Naive thymus-derived CD4-positive, alpha-beta T cell (primary cell): ENCODE measurements at regions not wholly inside any gene's neighbourhood (a gene's known extent, or its start where the extent isn't known, plus 50 kb on each side); places are given as distances from the start of the nearest gene placed in this dataset.
"Not testable (repeated sequence)": the region's sequence is repeated elsewhere in the genome, so short reads cannot be mapped to it uniquely, and the experiment has no call there.

ENCODE experiments used
- ATAC-seq: fragments of 150-1000 bp; cut with Tn5 transposase; 2 replicates; pipeline ENCODE4 v1.10.0; 2021; ENCODE audit warnings: mild to moderate bottlenecking, moderate library complexity
- CTCF ChIA-PET: fragments of 350-600 bp; sonication (Branson Sonifier 250); formaldehyde crosslinking; loops from one replicate; lab custom pipeline; 2021; ENCODE audit warnings: antibody characterized with exemption; lab: Charles Lee
- POLR2A ChIA-PET: fragments of 350-600 bp; sonication (Branson Sonifier 250); formaldehyde crosslinking; loops from one replicate; lab custom pipeline; 2021; ENCODE audit warnings: antibody characterized with exemption, inconsistent platforms; lab: Charles Lee
- DNase-seq, 9 donors: peaks; one replicate each; pipeline versions ENCODE4 v3.0.0 to v3.0.0-alpha.2; 2020 to 2022; ENCODE audit warnings: mixed read lengths in 1 of 9
- H3K27ac ChIP-seq: one replicate; pipeline ENCODE4 v1.7.0; 2013; ENCODE audit warnings: mild to moderate bottlenecking, low read depth, low read length, moderate library complexity
- H3K27me3 ChIP-seq, 2 donors: one replicate each; pipeline ENCODE4 v1.7.0; 2013; ENCODE audit warnings: low read length in 2 of 2, mild to moderate bottlenecking in 2 of 2, moderate library complexity in 2 of 2; ENCODE audit not compliant: control insufficient read depth in 2 of 2, insufficient read depth in 2 of 2
- H3K36me3 ChIP-seq, 3 experiments: 1 replicate in 2 of 3; 2 replicates in 1 of 3; pipeline ENCODE4 v1.7.0; 2013; ENCODE audit warnings: low read length in 3 of 3, mild to moderate bottlenecking in 3 of 3, moderate library complexity in 1 of 3; ENCODE audit not compliant: insufficient read depth in 3 of 3, control insufficient read depth in 2 of 3
- H3K4me1 ChIP-seq, 2 donors: one replicate each; pipeline ENCODE4 v1.7.0; 2013; ENCODE audit warnings: low read length in 2 of 2, mild to moderate bottlenecking in 2 of 2, moderate library complexity in 1 of 2; ENCODE audit not compliant: control insufficient read depth in 2 of 2, insufficient read depth in 2 of 2
- H3K4me3 ChIP-seq: 2 replicates; pipeline ENCODE4 v1.7.0; 2013; ENCODE audit warnings: mild to moderate bottlenecking, low read length
- H3K9me3 ChIP-seq, 3 experiments: 1 replicate in 2 of 3; 2 replicates in 1 of 3; pipeline ENCODE4 v1.7.0; 2013; ENCODE audit warnings: low read length in 3 of 3; ENCODE audit not compliant: control insufficient read depth in 2 of 3
- H3K27ac Mint-ChIP-seq, 9 donors: one replicate each; pipeline ENCODE4 v1.8.0; 2020 to 2022; ENCODE audit warnings: mixed read lengths in 9 of 9, mild to moderate bottlenecking in 8 of 9, moderate library complexity in 5 of 9, inconsistent platforms in 2 of 9
- H3K27me3 Mint-ChIP-seq, 5 donors: one replicate each; pipeline ENCODE4 v1.8.0; 2021 to 2022; ENCODE audit warnings: mixed read lengths in 5 of 5, mild to moderate bottlenecking in 1 of 5
- H3K36me3 Mint-ChIP-seq, 5 donors: one replicate each; pipeline ENCODE4 v1.8.0; 2020 to 2022; ENCODE audit warnings: mixed read lengths in 5 of 5, mild to moderate bottlenecking in 3 of 5, inconsistent platforms in 1 of 5
- H3K4me1 Mint-ChIP-seq, 7 donors: one replicate each; pipeline ENCODE4 v1.8.0; 2020 to 2022; ENCODE audit warnings: mixed read lengths in 7 of 7, mild to moderate bottlenecking in 3 of 7, inconsistent platforms in 1 of 7
- H3K4me3 Mint-ChIP-seq, 10 donors: one replicate each; pipeline ENCODE4 v1.8.0; 2020 to 2022; ENCODE audit warnings: mild to moderate bottlenecking in 10 of 10, mixed read lengths in 10 of 10, moderate library complexity in 6 of 10, inconsistent platforms in 2 of 10
- H3K9me3 Mint-ChIP-seq, 11 donors: one replicate each; pipeline ENCODE4 v1.8.0; 2020 to 2022; ENCODE audit warnings: mixed read lengths in 11 of 11, mild to moderate bottlenecking in 4 of 11, inconsistent platforms in 1 of 11, moderate library complexity in 1 of 11
- intact Hi-C, 2 donors: fragments of 100-400 bp; cut with micrococcal nuclease; formaldehyde crosslinking; loops; one replicate each; pipeline ENCODE4 v1.15.1; 2023

DNA sequence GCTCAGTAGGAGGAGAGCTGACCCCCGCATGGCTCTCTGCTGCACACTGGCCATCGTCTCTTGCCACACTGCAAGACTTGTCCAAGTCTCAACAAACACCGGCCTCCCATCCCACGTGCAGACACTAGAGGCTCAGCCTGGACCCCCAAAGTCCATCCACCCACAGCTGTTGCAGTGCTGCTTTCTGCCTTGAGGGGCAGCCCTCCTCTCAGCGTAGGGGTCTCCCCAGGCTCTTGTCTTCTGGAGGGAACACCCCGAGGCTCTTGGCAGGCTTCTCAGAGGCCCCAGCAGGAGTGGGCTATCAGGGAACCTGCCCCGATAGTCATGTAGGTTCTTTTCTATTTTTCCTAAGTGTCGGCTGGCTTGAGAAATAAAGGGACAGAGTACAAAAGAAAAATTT lies 75.5 kb upstream of the MTLN start:
- H3K36me3 Mint-ChIP-seq, H3K27me3 Mint-ChIP-seq, H3K27ac Mint-ChIP-seq, H3K9me3 ChIP-seq, H3K4me3 ChIP-seq, H3K4me1 ChIP-seq, H3K27ac ChIP-seq, ATAC-seq, H3K36me3 ChIP-seq, H3K4me3 Mint-ChIP-seq, H3K27me3 ChIP-seq, POLR2A ChIA-PET, DNase-seq, intact Hi-C loops, CTCF ChIA-PET, H3K4me1 Mint-ChIP-seq, H3K9me3 Mint-ChIP-seq: not testable (repeated sequence)

DNA sequence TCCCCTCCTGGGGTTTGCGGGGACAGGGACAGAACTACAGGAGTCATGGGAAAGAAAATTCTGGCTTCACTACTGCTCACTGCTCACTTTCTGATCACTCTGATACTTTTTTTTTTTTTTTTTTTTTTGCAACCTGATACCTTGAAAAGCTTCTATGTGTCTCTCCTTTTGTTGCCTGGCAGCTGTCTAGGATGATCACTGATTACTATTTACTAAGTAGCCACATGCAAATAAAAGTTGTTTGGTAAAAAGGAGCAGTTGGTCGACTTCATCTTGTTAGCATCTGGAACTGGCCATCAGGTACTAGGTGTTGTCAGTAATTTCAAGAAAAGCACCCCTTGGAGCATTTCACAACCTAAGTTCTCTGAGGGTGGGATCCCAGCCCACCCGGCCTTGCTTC lies 74.9 kb upstream of the MTLN start:
- H3K4me3 Mint-ChIP-seq, H3K4me1 Mint-ChIP-seq: not testable (repeated sequence)

DNA sequence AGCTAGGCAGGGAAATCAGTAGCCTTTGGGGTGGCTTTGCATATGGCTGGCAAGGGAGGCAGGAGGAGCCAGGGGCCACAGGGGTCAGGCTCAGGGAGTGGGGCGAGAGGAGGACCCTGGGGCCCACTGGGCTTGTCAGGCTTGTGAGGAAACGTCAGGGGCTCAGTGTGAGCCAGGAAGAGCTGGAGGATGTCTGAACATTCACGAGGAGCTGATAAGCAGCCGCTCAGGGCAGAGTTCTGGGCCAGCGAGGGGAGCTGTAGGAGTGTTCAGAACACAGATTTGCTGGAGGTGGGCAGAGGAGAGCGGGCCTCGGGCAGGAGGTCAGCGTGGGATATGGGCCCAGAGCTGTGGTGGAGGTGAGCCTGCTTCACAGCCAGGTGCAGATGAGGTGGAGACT lies 72.7 kb upstream of the MTLN start:
- H3K9me3 ChIP-seq, H3K4me3 ChIP-seq, H3K36me3 Mint-ChIP-seq, POLR2A ChIA-PET, DNase-seq, intact Hi-C loops, H3K27ac Mint-ChIP-seq, H3K4me1 ChIP-seq, H3K27me3 Mint-ChIP-seq, H3K4me1 Mint-ChIP-seq, H3K27me3 ChIP-seq, CTCF ChIA-PET, H3K36me3 ChIP-seq, H3K9me3 Mint-ChIP-seq, H3K4me3 Mint-ChIP-seq, H3K27ac ChIP-seq: not testable (repeated sequence)
- ATAC-seq = peak; percentile 16

More for the DNA sequence above, 74.9 kb upstream of the MTLN start:
- ATAC-seq, DNase-seq, H3K4me3 ChIP-seq, H3K9me3 Mint-ChIP-seq, H3K27ac Mint-ChIP-seq, H3K9me3 ChIP-seq, intact Hi-C loops, H3K27ac ChIP-seq, H3K27me3 ChIP-seq, H3K4me1 ChIP-seq, CTCF ChIA-PET, POLR2A ChIA-PET, H3K27me3 Mint-ChIP-seq, H3K36me3 Mint-ChIP-seq, H3K36me3 ChIP-seq: not testable (repeated sequence)

DNA sequence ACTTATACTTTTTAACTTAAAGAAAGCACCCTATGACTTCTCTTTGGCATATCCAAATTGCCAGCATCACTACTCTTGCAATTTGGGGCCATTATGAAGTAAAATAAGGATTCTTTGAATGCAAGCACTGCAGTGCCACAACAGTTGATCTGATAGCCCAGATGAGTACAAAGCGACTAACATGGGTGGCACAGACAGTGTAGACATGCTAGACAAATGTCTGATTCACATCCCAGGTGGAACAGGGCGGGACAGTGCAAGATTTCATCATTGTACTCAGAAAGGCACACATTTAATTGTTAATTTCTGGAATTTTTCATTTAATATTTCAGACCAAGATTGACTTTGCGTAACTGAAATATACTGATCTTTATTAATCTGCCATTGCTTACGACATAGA lies 68.5 kb upstream of the MTLN start:
- DNase-seq, H3K27ac ChIP-seq, H3K4me3 ChIP-seq, H3K36me3 ChIP-seq, H3K9me3 ChIP-seq, H3K27me3 ChIP-seq, H3K4me1 ChIP-seq, H3K4me3 Mint-ChIP-seq, H3K4me1 Mint-ChIP-seq, intact Hi-C loops, ATAC-seq, H3K9me3 Mint-ChIP-seq, POLR2A ChIA-PET, CTCF ChIA-PET, H3K27ac Mint-ChIP-seq, H3K27me3 Mint-ChIP-seq, H3K36me3 Mint-ChIP-seq: not testable (repeated sequence)

DNA sequence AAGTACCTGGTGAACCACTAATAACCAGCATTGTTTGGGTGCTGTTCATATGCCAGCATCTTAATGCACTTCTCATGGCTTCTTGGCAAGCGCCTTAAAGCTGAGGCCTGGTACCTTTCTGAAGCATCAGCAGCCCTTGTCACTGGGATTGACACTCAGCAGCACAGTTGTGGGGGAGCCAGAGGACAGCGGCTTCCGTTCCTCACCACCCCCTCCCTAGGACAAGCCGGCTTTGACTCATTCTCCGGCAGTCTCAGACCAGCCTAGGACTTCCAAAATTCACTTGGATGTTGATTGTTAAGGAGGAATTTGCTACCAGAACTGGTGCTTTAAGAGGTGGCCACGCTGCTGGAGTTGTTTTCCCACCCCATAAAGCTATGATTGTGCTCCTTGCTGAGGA lies 64.7 kb upstream of the MTLN start:
- H3K36me3 Mint-ChIP-seq, H3K4me3 ChIP-seq, H3K9me3 ChIP-seq, ATAC-seq, intact Hi-C loops, H3K36me3 ChIP-seq, H3K27ac ChIP-seq, H3K4me1 ChIP-seq, H3K27ac Mint-ChIP-seq, POLR2A ChIA-PET, DNase-seq, H3K4me3 Mint-ChIP-seq, CTCF ChIA-PET, H3K27me3 ChIP-seq, H3K9me3 Mint-ChIP-seq, H3K4me1 Mint-ChIP-seq, H3K27me3 Mint-ChIP-seq: not testable (repeated sequence)

DNA sequence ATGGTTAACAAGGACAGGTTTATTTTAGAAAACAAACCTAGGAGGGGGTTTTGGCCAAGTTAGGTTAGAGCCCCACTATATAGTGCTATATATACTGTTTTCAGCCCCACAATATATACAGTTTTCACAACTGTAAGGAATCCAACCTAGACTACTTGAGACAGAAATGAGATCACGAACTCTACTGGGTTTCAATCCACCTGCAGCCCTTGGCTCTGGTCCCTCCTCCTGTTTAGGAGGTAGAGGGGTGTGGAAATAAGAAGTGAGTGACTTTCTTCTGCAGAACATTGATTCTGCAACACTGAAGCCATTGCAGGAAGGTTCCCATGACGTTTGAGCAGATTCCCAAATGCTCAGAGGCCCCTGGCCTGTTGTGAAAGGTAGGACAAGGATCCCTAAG lies 63.7 kb upstream of the MTLN start:
- CTCF ChIA-PET, POLR2A ChIA-PET, ATAC-seq, H3K9me3 Mint-ChIP-seq, H3K4me1 ChIP-seq, H3K36me3 Mint-ChIP-seq, H3K27ac Mint-ChIP-seq, H3K27ac ChIP-seq, H3K4me3 Mint-ChIP-seq, DNase-seq, H3K27me3 ChIP-seq, H3K9me3 ChIP-seq, H3K4me1 Mint-ChIP-seq, H3K36me3 ChIP-seq, H3K27me3 Mint-ChIP-seq, H3K4me3 ChIP-seq, intact Hi-C loops: not testable (repeated sequence)

DNA sequence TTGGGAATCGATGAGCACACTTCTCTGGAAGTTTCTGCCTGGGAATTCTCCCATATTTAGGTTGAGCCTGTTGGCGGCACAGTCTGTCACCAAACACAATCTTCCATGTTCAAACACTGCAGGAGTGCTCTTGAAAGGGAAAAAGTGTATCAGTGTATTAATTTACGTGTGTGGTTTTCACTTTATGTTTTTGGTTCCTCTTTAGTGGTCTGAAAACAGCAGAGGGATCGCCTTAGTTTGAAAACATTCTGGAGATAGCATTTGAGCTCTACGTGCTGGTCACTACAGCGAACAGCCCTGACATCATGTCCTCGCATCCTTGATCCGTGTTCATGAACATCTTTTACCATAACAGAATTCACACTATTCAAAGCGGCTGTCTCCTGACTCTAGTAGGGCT lies 57.3 kb upstream of the MTLN start:
- H3K27ac ChIP-seq, H3K4me3 Mint-ChIP-seq, H3K4me1 ChIP-seq, POLR2A ChIA-PET, H3K27me3 ChIP-seq, H3K27me3 Mint-ChIP-seq, H3K36me3 ChIP-seq, CTCF ChIA-PET, H3K4me3 ChIP-seq, H3K9me3 Mint-ChIP-seq, ATAC-seq, H3K27ac Mint-ChIP-seq, H3K36me3 Mint-ChIP-seq, DNase-seq, H3K4me1 Mint-ChIP-seq, H3K9me3 ChIP-seq, intact Hi-C loops: not testable (repeated sequence)
